ENCODE measurements at regions not wholly inside any gene's neighbourhood (a gene's known extent, or its start where the extent isn't known, plus 50 kb on each side); places are given as distances from the start of the nearest gene placed in this dataset.

DNA sequence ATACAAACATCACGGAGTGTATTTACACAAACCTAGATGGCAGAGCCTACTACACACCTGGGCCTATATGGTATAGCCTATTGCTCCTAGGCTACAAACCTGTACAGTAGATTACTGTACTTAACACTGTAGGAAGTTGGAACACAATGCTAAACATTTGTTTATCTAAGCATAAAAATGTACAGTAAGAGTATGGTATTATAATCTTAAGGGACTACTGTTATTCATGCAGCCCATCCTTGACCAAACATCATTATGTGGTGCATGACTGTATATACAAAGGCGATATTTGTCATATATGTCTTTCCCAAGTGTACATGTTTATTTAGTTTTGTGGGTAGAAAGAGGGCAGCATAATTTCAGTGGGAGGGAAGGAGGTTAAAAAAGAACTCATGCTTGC is 177.7 kb upstream of the FSTL5 start:
- Histone ChIP-seq H3K27me3 (ENCODE audit: control insufficient read depth, insufficient read depth, low read length) (no peaks in the 10 kb centered on the region), H3K36me3 (ENCODE audit: control insufficient read depth, insufficient read depth, low read length) (no peaks in the 10 kb centered on the region), H3K4me3 (ENCODE audit: low read depth, low read length) (no peak overlapping the region)
- TF ChIP-seq CTCF (IDR thresholded peaks at IDR 0.05; ENCODE audit: insufficient read depth, low read depth, low read length), result no peak
- ChIA-PET CTCF (no interaction called here), POLR2A (no interaction called here)
- no peak for DNase-seq (ENCODE audit: low read depth)

DNA sequence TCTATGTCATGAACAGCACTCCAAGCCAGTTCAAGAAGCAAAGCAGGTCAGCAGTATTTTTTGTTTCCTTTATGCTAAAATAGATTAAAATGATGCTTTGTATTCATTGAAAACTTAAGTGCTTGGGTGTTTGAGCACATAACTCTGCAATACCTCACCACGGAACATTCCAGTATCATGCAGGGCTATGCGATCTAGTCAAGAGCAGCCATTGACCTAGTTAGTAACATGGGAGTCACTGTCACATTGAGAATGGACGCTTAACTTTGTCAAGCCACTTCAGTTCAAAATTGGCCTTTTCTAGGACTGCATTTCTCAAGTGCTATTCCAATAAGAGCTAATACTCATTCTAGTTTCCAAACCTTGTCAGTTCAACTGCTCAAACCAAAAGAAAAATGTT is 160.1 kb upstream of the FSTL5 start:
- DNase-seq (ENCODE audit: low read depth), result no peak
- no peaks in the 10 kb centered on the region for H3K36me3 ChIP-seq (ENCODE audit: control insufficient read depth, insufficient read depth, low read length)
- POLR2A ChIA-PET, result no interaction called here
- H3K27me3 ChIP-seq (ENCODE audit: control insufficient read depth, insufficient read depth, low read length), result no peaks in the 10 kb centered on the region
- no peak for TF ChIP-seq CTCF (IDR thresholded peaks at IDR 0.05; ENCODE audit: insufficient read depth, low read depth, low read length)
- H3K4me3 ChIP-seq (ENCODE audit: low read depth, low read length), result no peak overlapping the region
- CTCF ChIA-PET, result no interaction called here

- TF ChIP-seq CTCF (IDR thresholded peaks at IDR 0.05; ENCODE audit: insufficient read depth, low read depth, low read length), result no peak
- Histone ChIP-seq H3K27me3 (ENCODE audit: control insufficient read depth, insufficient read depth, low read length) (no peaks in the 10 kb centered on the region), H3K4me3 (ENCODE audit: low read depth, low read length) (no peak overlapping the region), H3K36me3 (ENCODE audit: control insufficient read depth, insufficient read depth, low read length) (no peaks in the 10 kb centered on the region)
- ChIA-PET CTCF (no interaction called here), POLR2A (no interaction called here)
- DNase-seq (ENCODE audit: low read depth), result no peak
Measured at GRCh38 chr4:162322054-162322453, 158.3 kb upstream of the FSTL5 start.

GRCh38 chr4:162285753-162286152 is 122.0 kb upstream of the FSTL5 start:
- no peak for DNase-seq (ENCODE audit: low read depth)
- ChIA-PET CTCF (no interaction called here), POLR2A (no interaction called here)
- Histone ChIP-seq H3K27me3 (ENCODE audit: control insufficient read depth, insufficient read depth, low read length) (no peaks in the 10 kb centered on the region), H3K36me3 (ENCODE audit: control insufficient read depth, insufficient read depth, low read length) (no peaks in the 10 kb centered on the region), H3K4me3 (ENCODE audit: low read depth, low read length) (no peak overlapping the region)
- no peak for TF ChIP-seq CTCF (IDR thresholded peaks at IDR 0.05; ENCODE audit: insufficient read depth, low read depth, low read length)

DNA sequence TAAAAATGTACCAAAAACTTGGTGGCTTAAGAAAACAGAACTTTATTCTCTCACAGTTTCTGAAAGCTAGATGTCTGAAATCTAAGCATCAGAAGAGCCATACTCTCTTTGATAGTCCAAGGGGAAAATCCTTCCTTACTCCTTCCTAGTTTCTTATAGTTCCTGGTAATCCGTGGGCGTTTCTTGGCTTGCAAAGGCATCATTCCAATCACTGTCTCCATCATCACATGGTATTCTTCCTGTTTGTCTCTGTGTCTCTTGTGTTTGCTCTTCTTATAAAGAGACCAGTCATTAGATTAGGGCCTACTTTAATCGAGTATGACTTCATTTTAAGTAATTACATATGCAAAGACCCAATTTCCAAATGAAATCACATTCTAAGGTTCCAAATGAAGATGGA is 118.9 kb upstream of the FSTL5 start:
- H3K4me3 ChIP-seq (ENCODE audit: low read depth, low read length), result no peak overlapping the region
- no peaks in the 10 kb centered on the region for H3K27me3 ChIP-seq (ENCODE audit: control insufficient read depth, insufficient read depth, low read length)
- DNase-seq (ENCODE audit: low read depth), result no peak
- H3K36me3 ChIP-seq (ENCODE audit: control insufficient read depth, insufficient read depth, low read length), result no peaks in the 10 kb centered on the region
- TF ChIP-seq CTCF (IDR thresholded peaks at IDR 0.05; ENCODE audit: insufficient read depth, low read depth, low read length), result no peak
- ChIA-PET POLR2A (no interaction called here), CTCF (no interaction called here)

All from BJ (cell line).